HT-29 (cell line): ENCODE measurements at regions not wholly inside any gene's neighbourhood (a gene's known extent, or its start where the extent isn't known, plus 50 kb on each side); places are given as distances from the start of the nearest gene placed in this dataset. TPM values are rescaled to one million over a fixed set of nuclear protein-coding genes. Genes with fewer than 3 reads are reported as not detected.
A peak's percentile ranks its signal among the peaks of the same experiment; 100 is the strongest.

Experiments used
- DNase-seq: peaks from one replicate; pipeline ENCODE4 v3.0.0-alpha.2; 2015; ENCODE audit warnings: low spot score
- small RNA-seq: library from RNA; depleted of rRNA; stranded (forward); fragments of <200 nt; gene quantifications from one replicate; pipeline ENCODE3, GENCODE V24; 2014

GRCh38 chr11:123258877-123259276 is 63.8 kb upstream of the CLMP start:
- no peak for DNase-seq

DNA sequence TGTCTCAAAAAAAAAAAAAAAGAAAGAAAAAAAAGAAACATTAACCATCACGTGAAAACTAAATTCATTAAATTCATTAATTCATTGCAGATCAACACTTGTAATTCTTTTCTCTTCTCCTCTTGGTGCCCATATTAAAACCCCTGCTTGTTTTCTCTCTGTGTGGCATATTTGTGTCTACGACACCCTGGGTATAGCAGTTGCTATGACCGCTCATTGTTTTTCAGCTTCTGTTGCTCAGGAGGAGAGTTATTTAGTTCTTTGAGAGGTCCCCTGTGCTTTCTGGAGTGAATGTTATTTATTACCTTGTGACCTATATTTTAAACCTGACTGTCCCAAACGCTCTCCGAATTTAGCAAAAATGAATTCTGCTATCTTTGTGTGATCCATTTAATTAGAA is 62.3 kb upstream of the CLMP start:
- DNase-seq, result no peak

- no peak for DNase-seq
Observed at GRCh38 chr11:123255909-123256308, 60.9 kb upstream of the CLMP start.

DNA sequence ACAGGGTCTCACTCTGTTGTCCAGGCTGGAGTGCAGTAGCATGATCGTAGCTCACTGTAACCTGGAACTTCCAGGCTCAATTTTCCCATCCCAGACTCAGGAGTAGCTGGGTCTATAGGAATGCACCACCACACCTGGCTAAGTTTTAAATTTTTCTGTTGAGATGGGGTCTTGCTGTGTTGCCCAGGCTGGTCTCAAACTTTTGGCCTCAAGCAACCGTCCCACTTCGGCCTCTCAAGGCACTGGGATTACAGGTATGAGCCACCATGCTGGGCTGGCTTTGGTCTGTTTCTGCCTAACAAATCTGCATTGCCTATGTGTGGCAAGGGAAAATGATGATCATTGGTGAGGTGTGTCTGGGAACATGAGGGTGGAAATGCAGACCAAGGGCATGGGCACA is 59.3 kb upstream of the CLMP start:
- no peak for DNase-seq

GRCh38 chr11:123253911-123254310 is 58.9 kb upstream of the CLMP start:
- DNase-seq, result no peak

DNA sequence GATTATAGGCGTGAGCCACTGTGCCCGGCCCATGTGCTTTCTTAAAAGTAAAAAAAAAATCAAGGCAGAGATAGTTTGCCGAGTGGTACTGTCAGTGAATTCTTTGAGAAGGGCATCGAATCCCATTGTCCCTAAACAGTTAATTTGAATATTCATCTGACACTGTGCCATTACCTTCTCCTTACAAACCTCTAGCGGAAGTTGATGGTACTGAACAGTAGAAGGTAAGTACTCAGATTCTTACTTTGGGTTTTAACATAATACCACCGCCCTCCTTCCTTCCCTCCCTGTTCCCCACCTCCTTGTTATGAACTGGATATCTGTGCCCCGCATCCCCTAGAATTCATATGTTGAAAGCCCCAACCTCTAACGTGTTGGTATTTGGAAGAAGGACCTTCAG is 58.2 kb upstream of the CLMP start:
- DNase-seq, result no peak

DNA sequence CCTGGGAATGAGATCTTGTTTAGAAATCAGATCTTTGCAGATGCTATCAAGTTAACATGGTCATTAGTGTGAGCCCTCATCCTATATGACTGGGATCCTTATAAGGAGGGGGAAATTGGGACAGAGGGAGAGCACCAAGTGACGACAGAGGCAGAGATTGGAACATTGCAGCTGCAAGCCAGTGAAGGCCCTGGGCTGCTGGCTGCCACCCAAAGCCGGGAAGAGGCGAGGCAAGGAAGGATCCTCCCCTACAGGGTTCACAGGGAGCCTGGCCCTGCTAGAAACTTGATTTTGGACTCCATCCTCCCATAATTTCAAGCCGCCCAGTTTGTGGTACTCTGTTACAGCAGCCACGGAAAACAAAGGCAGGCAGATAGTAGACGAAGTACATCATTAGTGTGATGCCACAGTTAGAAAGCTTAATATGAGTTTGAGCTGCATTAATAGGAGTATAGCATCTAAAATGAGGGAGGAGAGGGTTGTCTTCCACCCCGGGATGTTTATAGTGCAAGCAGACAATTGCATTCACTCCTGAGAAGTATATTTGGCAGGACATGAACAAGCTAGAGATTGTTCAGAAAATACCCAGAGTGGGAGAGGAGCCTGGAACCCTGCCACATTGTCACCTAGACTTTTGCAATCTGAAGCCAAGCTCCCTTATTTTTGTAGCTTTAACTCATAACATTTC is 56.8 kb upstream of the CLMP start:
- DNase-seq, result no peak

GRCh38 chr11:123250892-123251656 is 56.0 kb upstream of the CLMP start:
- no peak for DNase-seq

DNA sequence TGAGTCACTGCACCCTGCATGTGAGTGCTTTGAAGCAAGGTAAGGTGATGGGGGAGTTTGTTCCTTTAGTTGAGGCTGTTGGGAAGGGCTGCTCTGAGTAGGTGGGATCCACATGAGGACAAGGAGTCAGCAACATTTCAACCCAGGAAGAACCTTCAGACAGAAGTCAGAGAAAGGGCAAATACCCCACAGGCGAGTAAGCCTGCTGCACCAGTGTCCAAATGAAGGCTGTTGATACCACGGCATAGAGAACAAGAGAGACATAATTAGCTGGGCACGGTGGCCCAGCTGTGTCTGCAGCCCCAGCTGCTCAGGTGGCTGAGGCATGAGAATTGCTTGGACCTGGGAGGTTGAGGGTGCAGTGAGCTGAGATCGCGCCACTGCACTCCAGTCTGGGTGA is 54.3 kb upstream of the CLMP start:
- no peak for DNase-seq

DNA sequence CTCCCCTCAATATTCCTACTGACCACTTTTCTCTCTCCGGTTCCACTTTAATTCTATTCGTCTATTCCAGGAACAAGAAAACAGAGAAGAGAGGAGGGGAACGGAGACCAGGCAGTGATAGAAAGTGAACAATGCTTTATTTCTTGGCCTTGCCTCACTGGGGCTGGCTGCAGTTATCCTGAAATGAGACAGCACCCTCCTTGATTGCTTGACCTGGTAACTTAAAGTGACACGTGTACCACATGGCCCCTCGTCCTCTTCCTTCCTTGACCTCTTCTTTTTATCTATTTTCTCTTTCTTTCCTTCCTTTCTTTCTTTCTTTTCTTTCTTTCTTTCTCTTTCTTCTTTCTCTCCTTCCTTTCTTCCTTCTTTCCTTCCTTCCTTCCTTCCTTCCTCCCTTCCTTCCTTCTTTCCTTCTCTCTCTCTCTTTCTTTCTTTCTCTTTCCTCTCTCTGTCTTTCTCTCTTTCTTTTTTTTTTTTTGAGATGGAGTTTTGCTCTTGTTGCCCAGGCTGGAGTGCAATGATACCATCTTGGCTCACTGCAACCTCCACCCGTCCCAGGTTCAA is 52.8 kb upstream of the CLMP start:
- no peak for DNase-seq

DNA sequence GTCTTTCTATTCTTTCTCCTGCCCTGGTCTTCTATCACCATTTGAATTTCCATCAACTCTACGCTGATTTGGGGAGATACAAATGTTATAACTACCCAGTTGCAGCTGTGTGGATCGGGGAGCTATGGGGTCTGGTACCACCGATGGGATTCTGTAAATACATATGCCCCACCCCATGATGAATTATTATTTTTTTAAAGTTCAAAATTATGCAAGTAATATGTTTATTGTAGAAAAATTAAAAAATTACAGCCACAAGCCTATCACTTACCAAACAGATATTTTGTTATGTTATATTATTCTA is 52.4 kb upstream of the CLMP start:
- DNase-seq, result no peak

- DNase-seq, result peak; percentile 75
Observed at GRCh38 chr11:123246749-123247495, 51.9 kb upstream of the CLMP start.

DNA sequence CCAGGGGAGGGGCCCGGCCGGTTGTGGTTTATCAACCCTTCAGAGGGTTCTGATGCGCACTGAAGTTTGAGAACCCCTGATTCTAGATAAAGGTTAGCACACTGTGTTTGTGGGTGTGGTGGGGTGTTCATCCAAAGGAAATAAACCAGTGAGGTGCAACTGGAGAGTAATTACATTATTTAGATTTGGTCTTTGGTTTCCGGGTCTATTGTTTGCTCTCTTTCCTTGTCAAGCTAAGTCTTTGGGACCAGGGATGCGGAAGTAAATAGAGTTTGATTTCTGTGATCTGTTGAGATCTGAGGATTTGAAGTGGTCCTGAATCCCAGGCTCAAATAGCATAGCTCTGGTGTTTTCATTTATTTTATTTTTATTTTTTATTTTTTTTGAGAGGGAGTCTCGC is 50.5 kb upstream of the CLMP start:
- no peak for DNase-seq

Small RNA genes lying in the stretch of these regions (small RNA-seq; reads per million reads assigned to genes)
- gene RF00096, result not detected
